ENCODE measurements at regions not wholly inside any gene's neighbourhood (a gene's known extent, or its start where the extent isn't known, plus 50 kb on each side); places are given as distances from the start of the nearest gene placed in this dataset.

DNA sequence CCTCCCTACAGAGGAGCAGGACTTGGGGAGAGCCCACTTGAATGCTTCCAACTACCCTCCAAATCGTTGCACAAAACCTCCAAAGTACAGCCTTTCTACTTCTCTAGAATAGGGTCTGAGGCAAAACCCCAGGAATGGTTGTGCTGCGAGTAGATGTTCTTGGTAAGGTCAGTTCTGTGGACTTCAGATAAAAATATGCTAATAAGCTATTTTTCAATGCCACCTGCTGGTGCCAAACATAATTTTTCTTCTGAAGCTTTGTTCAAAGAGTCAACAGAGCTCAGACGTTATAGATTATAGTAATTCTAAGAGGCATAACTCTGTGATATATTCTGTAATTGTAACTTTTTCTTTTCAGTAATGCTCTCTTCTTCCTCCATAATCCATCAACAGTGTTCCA is 425.7 kb downstream of the GPAT3 start:
- Histone ChIP-seq H3K36me3 (ENCODE audit: control insufficient read depth, insufficient read depth, low read length) (no peaks in the 10 kb centered on the region), H3K27ac (ENCODE audit: low read length) (no peak overlapping the region), H3K4me1 (ENCODE audit: control insufficient read depth, insufficient read depth, low read length) (no peaks in the 10 kb centered on the region), H3K9me3 (ENCODE audit: control insufficient read depth, insufficient read depth, low read depth, low read length) (no peaks in the 10 kb centered on the region), H3K4me3 (ENCODE audit: low read depth in 2 of 2, low read length in 2 of 2) (no peak overlapping the region), H3K27me3 (ENCODE audit: control insufficient read depth, insufficient read depth, low read length) (no peaks in the 10 kb centered on the region)
- TF ChIP-seq CTCF (IDR thresholded peaks at IDR 0.05) (peak; percentile 19), POLR2AphosphoS5 (IDR thresholded peaks at IDR 0.05; ENCODE audit: low read depth, low read length) (no peak)
- BruUV-seq (replicated peaks): no TSS peak
- in situ Hi-C loops (cut with HindIII; ENCODE audit: low pct_unique_long_range_greater_than_20kb, low sequenced_read_pairs) (no loop called here), intact Hi-C loops (cut with micrococcal nuclease; ENCODE audit: unreplicated experiment) (loop anchor here (10.0 kb wide), 1 partner anchor 187 kb away; no protein-coding TSS in a partner anchor)
- ChIA-PET POLR2A (interaction anchor here (0.6 kb wide), 1 partner anchor 725 kb away, joined by 3 read pairs; no protein-coding TSS in a partner anchor), CTCF (no interaction called here)
- ATAC-seq (no peak), DNase-seq (ENCODE audit: low read depth, low spot score) (peak; percentile 2)

GRCh38 chr4:83959160-83959559 is 423.3 kb downstream of the GPAT3 start:
- CTCF ChIA-PET: no interaction called here
- Histone ChIP-seq H3K36me3 (ENCODE audit: control insufficient read depth, insufficient read depth, low read length) (no peaks in the 10 kb centered on the region), H3K4me1 (ENCODE audit: control insufficient read depth, insufficient read depth, low read length) (no peaks in the 10 kb centered on the region), H3K4me3 (ENCODE audit: low read depth in 2 of 2, low read length in 2 of 2) (no peak overlapping the region), H3K9me3 (ENCODE audit: control insufficient read depth, insufficient read depth, low read depth, low read length) (no peaks in the 10 kb centered on the region), H3K27me3 (ENCODE audit: control insufficient read depth, insufficient read depth, low read length) (no peaks in the 10 kb centered on the region), H3K27ac (ENCODE audit: low read length) (no peak overlapping the region)
- POLR2A ChIA-PET: no interaction called here
- TF ChIP-seq POLR2AphosphoS5 (IDR thresholded peaks at IDR 0.05; ENCODE audit: low read depth, low read length): no peak
- no TSS peak for BruUV-seq (replicated peaks)
- DNase-seq (ENCODE audit: low read depth, low spot score) (no peak), ATAC-seq (no peak)
- intact Hi-C loops (cut with micrococcal nuclease; ENCODE audit: unreplicated experiment): no loop called here
- in situ Hi-C loops (cut with HindIII; ENCODE audit: low pct_unique_long_range_greater_than_20kb, low sequenced_read_pairs): no loop called here

GRCh38 chr4:83947830-83948193 is 411.9 kb downstream of the GPAT3 start:
- no peak for ATAC-seq
- Histone ChIP-seq H3K27ac (ENCODE audit: low read length) (no peak overlapping the region), H3K9me3 (ENCODE audit: control insufficient read depth, insufficient read depth, low read depth, low read length) (no peaks in the 10 kb centered on the region), H3K36me3 (ENCODE audit: control insufficient read depth, insufficient read depth, low read length) (no peaks in the 10 kb centered on the region), H3K4me3 (ENCODE audit: low read depth in 2 of 2, low read length in 2 of 2) (no peak overlapping the region), H3K4me1 (ENCODE audit: control insufficient read depth, insufficient read depth, low read length) (no peaks in the 10 kb centered on the region), H3K27me3 (ENCODE audit: control insufficient read depth, insufficient read depth, low read length) (no peaks in the 10 kb centered on the region)
- intact Hi-C loops (cut with micrococcal nuclease; ENCODE audit: unreplicated experiment): no loop called here
- no TSS peak for BruUV-seq (replicated peaks)
- no peak for TF ChIP-seq REST (IDR thresholded peaks at IDR 0.05; ENCODE audit: insufficient read depth in 1 of 2, low read depth in 2 of 2, low read length in 1 of 2)
- no peak for DNase-seq (ENCODE audit: low read depth, low spot score)
- POLR2A ChIA-PET: no interaction called here
- CTCF ChIA-PET: no interaction called here
- in situ Hi-C loops (cut with HindIII; ENCODE audit: low pct_unique_long_range_greater_than_20kb, low sequenced_read_pairs): no loop called here
